DMS153 treated with DMSO at 0.1 percent for 48 hours (cell line): ENCODE measurements at regions not wholly inside any gene's neighbourhood (a gene's known extent, or its start where the extent isn't known, plus 50 kb on each side); places are given as distances from the start of the nearest gene placed in this dataset.
"Not testable (repeated sequence)": the region's sequence is repeated elsewhere in the genome, so short reads cannot be mapped to it uniquely, and the experiment has no call there.

ENCODE experiments used
- DNase-seq: peaks from one replicate; lab custom pipeline; 2025; ENCODE audit not compliant: unreplicated experiment; lab: John Stamatoyannopoulos, UW

DNA sequence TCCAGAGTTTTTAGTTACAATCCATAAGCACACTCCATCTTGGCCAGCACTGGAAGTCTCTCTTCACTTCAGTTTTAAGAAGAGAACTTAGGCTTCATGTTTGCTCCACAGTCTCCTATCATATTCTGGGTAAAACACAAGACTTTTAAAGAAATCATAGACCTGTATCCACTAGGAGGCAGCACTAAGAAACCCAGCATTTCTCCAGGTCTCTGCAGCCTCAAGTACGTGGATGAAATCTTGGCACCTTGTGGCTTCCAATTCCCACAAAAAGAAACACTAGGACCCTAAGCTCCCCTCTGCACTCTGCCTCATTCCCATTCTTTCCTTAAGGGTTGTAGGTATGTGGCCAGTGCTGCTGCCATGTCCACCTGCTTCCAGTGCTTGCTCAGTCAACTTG, 367.3 kb upstream of the CASK start:
- no peak for DNase-seq

DNA sequence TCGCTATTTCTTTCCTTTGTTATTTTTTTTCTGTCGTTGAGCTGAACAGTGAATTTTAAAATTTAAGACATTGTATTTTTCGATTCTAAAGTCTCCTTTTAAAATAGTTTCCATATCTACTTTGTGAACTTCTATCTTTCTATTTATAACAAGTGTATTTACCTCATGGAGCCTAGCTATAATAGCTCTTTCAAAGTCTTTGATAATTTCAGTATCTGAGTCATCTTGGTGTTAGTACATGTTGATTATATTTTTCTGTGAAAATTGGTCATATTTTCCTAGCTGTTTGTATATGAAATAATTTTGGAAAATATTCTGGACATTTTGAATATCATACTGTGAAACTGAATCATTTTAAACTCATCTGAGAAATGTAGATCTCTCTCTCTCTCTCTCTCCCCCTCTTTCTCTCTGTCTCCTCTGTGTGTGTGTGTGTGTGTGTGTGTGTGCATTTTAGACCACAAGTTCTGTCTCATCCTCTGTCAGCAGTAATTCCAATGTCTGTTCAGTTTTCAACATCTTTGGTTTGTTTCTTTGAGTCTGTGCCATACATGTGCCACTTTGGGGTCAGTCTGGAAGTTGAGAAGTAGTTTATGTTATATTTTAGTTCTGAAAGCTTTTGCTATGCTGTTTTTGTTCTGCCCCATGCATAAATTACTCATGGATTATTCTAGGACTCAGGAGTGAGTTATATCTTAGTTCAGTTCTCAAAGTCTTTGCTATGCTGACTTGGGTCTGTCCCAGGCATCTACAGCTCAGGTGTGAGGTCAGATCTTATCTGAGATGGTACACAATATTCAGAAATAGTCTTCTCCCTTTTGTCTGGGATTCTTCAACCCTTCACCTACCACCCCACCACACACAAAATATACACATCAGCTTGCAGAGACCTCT, 366.4 kb upstream of the CASK start:
- no peak for DNase-seq

DNA sequence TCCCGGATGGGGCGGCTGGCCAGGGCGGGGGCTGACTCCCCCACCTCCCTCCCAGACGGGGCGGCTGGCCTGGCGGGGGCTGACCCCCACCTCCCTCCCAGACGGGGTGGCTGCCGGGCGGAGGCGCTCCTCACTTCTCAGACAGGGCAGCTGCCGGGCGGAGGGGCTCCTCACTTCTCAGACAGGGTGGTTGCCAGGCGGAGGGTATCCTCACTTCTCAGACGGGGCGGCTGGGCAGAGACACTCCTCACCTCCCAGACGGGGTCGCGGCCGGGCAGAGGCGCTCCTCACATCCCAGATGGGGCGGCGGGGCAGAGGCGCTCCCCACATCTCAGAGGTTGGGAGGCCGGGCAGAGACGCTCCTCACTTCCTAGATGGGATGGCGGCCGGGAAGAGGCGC, 362.3 kb upstream of the CASK start:
- DNase-seq = not testable (repeated sequence)

DNA sequence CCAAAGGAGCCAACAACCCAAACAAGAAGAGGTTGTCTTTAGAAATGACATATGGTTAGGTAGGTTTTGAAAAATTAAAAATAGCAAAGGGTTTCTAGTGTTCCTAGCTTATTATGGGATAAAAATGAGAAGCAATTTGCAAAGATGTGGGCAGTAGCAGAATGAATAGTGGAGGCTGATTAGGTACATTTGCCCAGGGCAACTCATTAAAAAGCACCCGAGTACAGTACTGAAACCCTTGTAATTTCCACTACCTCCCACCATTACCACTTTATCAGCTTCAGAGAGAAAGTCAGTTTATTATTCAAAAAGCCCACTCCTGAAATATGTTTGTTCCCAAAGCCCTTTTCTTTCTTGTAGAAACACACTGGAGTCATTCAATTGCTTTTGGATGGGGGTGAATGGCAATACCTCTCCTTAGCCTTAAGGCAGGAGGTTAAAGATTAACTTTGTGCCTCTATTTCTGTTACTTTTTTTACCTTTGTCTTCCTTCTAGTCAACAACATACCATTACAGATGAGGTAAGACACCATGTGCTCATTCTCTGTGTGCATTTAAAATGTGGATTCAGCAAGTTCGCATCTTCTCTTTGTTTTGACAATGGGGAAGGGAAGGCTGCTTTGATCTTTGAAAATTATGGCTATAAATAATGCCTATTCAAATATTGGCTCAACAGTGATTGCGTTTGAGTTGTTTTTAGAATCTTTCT, 353.8 kb upstream of the CASK start:
- DNase-seq = no peak

DNA sequence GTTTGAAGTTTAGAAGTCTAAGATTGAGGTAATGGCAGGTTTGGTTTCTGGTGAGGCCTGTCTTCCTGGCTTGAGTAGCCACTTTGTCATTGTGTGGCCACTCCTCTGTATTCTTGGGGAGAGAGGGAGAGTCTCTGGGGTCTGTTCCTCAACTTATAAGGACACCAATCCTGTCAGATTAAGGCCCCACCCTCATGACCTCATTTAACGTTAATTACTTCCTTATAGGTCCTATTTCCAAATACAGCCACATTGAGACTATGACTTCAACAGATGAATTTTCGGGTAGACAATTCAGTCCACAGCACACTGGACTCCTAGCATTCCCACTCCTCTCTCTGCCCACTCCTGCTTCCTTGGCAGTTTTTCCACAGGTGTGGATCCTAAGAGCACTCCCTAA, 350.8 kb upstream of the CASK start:
- DNase-seq = no peak

DNA sequence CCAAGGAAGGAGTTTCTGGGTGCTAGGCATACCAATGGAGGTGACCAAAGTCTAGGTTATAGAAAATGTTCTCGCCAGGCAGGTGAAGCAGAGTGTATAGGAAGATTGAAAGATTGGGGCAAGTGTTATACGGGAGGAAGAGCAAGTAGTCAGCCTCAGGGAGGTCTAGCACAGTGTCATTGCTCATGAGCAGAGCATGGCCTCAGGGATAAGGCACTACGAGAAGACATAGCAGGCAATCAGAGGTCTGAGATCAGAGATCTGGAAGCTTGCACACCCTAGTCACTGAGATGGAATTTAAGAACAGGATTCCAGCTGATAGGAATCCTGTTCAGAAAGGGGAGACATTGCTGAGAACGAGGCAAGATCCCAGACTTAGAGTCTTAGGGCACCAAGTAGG, 350.0 kb upstream of the CASK start:
- DNase-seq = no peak

DNA sequence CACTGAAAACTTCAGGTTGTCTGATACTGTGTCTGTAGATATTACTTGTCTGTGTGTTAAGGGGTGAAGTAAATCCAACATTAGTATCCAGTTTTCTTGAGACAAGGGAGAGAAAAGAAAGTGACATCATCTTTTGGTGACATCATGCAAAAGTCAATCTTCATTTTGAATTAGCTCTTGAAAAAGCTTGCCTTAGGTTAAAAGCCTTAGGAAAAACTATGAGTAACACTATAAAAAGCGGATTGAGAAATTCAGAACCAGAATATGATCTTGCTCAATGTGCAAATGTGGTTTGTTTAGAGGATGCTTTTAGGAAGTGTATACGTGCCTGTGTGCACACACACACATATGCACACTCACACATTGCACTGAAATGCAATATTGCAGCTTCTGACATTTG, 345.8 kb upstream of the CASK start:
- no peak for DNase-seq

DNA sequence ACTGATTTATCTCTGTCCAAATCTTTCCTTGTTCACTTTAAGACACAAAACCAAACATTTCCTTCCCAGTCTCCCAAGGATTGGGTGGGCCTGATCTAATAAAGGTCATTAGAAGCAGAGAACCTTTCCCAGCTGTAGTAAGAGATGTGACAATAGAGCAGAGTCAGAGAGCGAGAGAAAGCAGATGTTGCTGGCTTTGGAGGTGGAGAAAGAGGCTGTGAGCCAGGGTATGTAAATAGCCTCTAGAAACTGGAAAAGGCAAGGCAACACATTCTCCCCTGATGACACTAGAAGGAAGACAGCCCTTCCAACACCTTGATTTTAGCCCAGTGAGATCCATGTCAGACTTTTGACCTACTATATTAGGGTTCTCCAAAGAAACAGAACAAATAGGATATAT, 337.5 kb upstream of the CASK start:
- no peak for DNase-seq

DNA sequence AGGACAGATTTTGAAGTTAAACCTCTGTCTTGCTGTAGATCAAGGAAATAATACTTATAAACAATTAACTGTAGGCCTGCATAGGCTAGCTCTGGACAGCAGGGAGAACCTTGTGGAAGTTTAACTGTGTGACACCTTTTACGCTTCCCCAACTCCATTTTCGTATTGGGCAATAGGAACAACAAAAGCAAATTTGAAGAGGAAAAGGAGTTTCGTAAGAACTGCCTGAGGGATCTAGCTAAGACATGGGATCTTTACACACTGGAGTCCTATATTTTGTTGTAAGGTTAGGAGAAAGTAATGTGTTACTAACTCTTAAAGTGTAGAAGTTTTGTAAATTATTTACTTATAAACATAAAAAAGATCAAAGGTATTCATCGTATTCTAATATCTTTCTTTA, 324.9 kb upstream of the CASK start:
- no peak for DNase-seq

DNA sequence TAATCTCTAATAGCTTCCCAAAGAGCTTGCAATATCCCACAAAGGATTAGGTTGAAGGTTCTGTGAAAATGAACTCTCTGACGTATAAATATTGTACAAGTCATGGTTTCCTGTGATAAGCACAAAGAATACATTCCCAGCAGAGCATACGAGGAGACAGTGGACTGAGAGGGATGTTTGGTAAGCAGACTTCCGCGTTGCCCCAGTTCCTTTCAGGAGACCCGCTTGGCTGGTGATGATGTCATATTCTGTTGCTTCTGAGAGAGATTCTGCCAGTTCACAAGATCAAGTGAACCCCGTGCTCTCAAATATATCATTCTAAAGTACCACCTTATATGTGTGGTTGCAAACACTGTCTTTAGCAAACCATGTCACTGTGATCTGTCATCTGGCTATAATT, 323.9 kb upstream of the CASK start:
- no peak for DNase-seq

DNA sequence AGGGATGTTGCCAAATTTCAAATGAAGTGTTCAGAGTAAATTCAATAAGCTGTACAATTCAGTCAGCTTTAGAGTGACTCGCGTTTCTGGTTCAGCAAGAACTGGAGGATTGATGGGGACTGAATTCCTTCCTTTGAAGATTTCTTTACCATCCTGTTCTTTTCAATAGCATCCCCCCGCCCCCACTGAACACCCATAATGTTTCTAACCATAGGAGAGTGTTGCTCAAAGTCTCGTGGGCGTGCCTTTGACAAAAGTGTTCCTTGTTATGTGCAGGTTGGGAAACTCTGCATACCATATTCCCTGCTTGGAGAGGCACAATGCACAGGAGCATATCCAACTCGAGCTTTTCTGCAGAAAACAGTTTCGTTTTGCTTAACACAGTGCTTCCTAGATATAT, 323.5 kb upstream of the CASK start:
- no peak for DNase-seq

DNA sequence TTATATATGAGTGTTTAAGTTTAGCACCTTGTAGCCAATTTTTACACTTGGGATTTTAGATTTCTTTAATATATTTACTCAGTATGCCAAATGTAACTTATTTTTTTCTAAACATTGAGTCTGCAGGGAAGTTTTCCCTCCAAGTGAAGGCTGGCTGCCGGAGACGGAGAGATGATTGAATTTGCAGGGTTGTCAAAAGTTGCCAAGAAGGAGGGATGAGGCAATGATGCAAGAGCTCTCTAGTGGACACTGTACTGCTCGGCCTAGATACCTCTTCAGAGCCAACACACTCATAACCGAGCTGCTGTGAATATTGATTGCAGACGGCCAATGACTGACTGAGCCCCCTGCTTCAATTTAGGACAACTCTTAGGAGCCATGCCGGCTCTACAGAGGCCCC, 318.6 kb upstream of the CASK start:
- DNase-seq = no peak

DNA sequence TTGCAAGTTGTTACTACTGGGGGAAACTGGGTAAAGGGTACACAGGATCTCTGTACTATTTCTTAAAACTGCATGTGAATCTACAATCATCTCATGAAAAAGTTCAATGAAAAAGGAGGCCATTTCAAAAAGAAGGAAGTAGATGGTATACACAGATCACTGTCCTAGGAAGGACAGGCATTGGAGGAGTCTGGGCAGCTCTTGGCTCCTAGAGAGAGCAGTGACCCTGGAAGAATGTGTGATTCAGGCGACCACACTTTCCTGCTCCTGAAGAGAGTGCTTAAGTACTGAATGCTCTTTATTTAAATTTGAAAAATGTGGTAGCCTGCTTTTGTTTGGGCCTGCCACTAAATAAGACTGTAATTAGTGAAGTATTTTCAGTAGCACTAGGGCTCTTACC, 318.1 kb upstream of the CASK start:
- no peak for DNase-seq

DNA sequence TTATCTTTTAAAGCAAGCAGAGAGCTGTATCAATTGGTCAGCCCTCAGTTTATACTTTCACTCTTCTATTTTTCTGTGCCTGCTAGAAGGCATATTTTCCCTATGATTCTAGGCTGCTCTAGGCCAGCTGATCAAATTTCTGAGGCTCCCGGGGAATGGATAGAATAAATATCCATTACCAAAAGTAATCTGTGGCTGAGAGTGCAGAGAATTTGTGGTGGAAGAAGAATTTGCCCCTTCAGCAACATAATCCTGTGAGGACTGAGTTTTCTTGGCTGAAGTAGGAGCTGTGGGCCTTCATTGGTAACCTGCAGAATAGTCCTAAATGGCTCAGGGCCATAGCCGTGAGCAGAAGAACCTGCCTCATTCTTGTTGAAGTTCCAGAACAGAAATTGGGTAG, 314.6 kb upstream of the CASK start:
- no peak for DNase-seq

DNA sequence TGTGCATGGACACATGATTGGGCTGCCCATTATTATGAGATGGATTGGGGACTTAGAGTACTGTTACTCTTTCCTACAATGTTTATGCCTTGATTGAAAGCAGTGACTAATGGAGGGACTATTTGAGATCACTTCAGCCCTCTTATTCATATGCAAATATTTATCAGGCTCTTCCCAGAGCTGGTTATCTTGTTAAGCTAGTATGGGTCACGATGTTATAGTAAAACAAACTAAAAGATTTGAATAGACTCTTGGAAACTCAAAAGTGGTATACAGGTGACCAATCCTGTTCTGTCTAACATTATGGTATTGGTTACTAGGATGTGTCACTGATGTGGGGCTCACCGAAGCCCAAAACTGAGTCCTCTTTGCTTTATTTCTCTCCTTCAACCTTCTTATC, 306.2 kb upstream of the CASK start:
- DNase-seq = no peak

DNA sequence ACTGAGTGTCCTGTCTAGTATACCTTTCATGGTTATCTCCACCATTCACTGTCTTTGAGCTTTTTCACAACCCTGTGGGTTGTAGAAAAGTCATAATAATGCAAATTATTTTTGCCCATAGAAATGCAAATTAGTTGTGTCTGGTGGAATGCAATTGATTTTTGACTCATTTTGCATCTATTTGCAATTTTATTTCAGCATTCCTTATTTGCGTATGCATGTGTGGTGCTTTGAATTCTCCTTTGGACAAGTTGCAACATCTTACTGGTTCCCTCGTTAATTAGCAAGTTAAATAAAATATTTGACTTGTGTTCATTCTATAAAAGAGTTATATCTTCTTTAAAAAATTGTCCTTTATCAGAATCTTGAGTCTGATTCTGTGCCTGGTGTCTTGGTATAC, 297.3 kb upstream of the CASK start:
- no peak for DNase-seq

DNA sequence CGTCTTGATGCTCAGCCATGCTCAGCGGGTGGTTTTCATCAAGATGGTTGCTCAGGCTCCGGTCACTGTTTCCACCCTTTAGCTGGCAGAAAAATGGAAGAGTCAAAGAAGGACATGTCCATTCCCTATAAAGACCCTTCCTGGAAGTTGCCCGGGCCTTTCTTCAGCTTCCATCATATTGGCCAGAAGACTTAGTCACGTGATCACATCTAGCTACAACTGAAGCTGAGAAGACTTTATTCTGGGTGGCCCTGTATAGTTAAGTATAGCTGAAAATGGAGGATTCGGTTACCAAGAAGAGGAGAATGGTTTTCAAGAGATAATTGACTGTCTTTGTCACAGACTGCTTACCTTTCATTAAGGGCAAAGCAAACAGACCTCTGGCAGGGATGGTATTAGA, 296.7 kb upstream of the CASK start:
- DNase-seq = peak; percentile 15

DNA sequence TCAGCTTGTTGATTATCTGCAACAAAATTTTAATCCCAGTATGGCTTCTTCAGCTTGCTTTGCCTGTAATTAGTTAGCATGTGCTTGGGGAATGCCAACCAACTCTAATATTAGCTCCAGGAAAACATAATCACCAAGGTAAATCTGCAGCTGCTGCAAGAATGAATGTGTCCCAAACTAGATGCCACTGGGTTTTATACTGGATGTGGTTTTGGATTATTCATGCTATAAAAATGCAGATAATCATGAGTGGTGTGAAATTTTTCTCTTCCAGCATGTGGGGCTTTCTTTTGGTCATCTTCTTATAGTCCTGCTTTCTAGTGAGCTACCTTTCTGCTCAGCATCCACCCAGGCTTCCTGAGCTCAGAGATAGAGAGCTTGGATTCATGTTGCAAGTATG, 295.9 kb upstream of the CASK start:
- no peak for DNase-seq

DNA sequence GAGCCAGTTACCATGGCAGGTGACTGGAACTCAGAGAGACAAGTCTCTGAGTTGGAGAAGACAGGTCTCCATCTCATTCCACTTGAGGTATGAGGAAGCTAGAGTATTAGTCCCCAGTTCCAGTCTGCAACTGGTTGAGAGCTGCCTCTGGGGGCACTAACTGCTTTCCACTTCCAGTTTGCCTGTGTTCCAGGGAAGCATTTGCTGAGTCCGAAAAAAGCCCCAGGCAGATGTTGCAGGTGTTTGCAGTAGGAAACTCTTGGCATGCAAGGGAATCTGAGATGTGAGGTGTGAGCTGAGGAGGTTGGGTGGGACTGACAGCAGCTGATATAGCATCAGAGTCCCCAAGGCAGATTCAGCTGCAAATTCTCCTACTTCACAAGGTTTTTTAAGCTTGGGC, 272.2 kb upstream of the CASK start:
- DNase-seq = no peak

DNA sequence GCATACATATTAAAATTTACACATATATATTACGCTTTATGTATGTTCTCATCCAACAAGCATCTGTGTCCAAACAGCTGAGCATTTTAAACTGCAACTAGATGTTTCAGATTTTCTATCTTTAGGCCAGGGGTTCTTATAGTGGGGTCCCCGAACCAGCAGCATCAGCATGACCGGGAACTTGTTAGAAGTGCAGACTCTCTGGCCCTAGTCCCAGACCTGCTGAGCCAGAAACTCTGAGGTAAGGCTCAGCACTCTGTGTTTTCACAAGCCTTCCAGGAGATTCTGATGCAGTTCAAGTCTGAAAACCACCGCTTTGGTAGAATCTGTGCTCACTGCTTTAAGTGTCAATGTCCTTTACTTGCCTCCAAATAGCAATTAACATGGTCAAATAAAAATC, 266.2 kb upstream of the CASK start:
- DNase-seq = no peak

DNA sequence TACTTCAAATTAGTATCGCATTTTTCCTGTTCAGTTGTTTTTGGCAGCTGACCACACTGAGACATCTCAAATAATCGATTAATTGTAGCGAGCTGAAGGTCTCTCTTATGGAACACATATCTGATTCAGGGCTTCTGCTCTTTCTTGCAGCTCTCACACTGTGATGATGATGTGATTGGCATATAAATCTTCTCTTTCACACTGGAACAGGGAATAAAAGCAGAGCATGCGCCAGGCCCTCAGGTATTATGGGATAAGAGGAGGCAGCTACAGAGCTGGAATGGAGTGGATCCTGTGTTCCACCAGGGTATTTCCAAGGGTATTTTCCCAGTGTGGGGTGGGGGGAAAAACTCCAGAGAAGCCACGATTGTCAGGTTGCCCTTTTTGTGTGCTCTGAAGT, 265.4 kb upstream of the CASK start:
- no peak for DNase-seq

DNA sequence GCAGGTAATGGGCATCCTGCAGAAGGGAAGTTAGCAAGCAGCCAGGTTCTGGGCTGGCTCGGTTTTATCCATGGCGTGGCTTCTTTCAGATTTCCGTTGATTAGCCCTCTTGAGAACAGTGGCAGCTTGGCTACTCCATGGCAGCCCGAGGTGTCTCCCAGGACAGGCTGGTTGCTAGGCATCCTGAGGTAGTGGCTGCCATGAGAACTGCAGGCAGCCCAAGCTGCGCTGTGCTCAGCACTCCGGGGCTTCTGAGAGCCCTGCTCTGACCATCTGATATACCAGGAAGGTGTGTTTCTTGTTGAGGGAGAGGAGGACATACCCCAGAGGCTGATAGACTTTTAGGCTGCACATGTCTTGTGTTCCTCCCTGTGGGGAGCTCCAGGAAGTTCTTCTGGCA, 253.4 kb upstream of the CASK start:
- DNase-seq = no peak

DNA sequence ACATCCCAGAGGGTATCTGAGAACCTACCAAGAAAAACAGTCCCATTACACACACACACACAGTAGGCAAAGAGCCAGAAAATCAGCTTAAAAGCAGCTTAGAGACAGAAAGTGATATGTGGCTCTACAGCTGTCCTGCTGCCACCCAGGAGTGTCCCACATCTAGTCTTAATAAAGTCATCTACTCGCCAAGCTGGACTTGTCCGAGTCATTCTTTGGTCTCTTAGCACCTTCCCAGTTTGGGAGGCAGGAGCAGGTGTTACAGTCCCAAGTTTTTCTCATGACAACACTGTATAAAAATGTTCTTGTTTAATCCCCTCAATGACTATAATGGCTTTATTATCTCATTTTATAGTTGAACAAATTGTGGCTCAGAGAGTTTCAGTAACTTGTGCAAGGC, 252.5 kb upstream of the CASK start:
- no peak for DNase-seq
